ENCODE measurements at regions not wholly inside any gene's neighbourhood (a gene's known extent, or its start where the extent isn't known, plus 50 kb on each side); places are given as distances from the start of the nearest gene placed in this dataset.
A peak's percentile ranks its signal among the peaks of the same experiment; 100 is the strongest.

DNA sequence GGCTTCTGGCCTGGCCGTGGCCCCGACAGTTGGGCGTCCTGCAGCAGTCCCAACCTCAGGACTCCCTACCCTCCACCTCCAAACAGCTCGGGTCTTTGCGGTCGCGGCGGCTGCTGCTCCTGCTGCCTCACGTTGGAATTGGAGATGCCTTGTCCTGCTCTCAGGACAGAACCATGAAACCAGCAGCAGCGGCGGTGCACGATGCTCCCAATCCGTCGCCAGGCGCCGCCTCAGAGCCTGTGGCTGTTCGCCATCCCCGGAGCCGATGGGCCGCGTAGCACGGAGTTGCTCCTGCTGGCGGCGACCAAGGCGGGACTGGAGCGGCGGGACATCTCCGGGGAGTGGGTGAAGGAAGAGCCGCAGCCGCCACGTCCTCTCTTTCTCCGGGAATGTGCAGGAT is 1965.9 kb downstream of the TP53TG3F start:
- Histone ChIP-seq H3K36me3 (no peaks in the 10 kb centered on the region), H3K27ac (no peak overlapping the region), H3K4me3 (no peak overlapping the region), H3K4me1 (no peaks in the 10 kb centered on the region), H3K9me3 (no peaks in the 10 kb centered on the region), H3K27me3 (no peaks in the 10 kb centered on the region)
- intact Hi-C loops (cut with DNase I): no loop called here
- TF ChIP-seq, protein P1, sequence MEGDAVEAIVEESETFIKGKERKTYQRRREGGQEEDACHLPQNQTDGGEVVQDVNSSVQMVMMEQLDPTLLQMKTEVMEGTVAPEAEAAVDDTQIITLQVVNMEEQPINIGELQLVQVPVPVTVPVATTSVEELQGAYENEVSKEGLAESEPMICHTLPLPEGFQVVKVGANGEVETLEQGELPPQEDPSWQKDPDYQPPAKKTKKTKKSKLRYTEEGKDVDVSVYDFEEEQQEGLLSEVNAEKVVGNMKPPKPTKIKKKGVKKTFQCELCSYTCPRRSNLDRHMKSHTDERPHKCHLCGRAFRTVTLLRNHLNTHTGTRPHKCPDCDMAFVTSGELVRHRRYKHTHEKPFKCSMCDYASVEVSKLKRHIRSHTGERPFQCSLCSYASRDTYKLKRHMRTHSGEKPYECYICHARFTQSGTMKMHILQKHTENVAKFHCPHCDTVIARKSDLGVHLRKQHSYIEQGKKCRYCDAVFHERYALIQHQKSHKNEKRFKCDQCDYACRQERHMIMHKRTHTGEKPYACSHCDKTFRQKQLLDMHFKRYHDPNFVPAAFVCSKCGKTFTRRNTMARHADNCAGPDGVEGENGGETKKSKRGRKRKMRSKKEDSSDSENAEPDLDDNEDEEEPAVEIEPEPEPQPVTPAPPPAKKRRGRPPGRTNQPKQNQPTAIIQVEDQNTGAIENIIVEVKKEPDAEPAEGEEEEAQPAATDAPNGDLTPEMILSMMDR (IDR thresholded peaks at IDR 0.05): no peak
- DNase-seq (ENCODE audit: low spot score in 2 of 2): no peak

DNA sequence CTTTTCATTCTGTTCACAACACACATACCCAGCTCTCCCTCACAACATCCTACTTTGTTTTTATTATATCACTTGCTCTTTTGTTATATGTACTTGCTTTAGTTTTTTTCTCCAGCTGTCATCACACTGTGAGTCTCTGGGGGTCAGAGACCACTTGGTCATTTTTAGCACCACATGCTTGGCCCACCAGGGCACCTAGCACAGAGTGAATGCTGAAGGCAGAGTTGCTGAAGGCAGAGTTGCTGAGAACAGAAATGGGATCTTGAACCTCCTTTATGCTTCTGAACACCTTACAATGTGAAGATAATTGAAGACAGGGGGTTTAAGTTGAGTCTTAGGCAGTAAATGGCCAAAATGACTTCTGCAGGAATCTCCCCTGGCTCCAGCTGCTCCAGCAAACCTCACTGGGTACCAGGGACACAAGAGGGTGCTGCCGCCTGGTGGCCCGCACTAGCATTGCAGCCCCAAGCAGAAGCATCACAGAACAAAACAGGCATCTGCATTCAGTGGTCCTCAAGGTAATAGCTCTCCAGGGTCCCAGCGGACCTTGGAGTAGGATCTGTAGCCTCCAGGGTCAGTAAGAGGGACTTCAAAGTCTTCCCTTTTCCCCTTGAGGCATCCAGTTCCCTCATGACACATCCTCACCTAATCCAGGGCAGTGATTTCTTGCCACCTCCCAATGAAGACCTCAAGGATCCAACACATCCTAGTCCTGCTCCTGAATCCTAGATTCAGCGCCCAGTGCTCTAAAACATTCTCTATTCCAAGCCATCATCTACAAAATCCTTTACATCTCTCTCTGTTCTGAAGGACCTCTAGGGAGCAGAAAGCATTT is 1972.6 kb downstream of the TP53TG3F start:
- H3K9me3 ChIP-seq: no peaks in the 10 kb centered on the region
- intact Hi-C loops (cut with DNase I): no loop called here
- no peaks in the 10 kb centered on the region for H3K36me3 ChIP-seq
- no peak for DNase-seq (ENCODE audit: low spot score in 2 of 2)
- no peaks in the 10 kb centered on the region for H3K27me3 ChIP-seq
- TF ChIP-seq, protein P1 (IDR thresholded peaks at IDR 0.05): peak in 2 of 3 experiments; percentile 16 to 32
- H3K4me3 ChIP-seq: no peak overlapping the region
- H3K27ac ChIP-seq: no peak overlapping the region
- no peaks in the 10 kb centered on the region for H3K4me1 ChIP-seq

DNA sequence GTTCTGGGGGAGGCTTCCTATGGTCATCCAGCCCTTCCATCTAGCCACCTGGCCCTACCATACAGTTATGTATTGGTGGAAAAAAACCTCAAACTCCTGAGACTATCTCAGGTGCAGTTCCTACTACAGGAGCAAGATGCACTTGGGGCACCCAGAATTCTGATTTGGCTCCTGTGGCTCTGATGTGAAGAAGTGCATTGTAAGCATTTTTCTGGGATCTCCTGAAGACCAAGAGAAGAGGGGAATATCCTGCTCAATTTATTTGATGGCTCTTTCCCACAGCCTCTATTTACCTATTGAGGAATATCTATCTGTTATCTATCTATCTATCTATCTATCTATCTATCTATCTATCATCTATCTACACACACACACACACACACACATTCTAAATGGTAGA is 1981.5 kb downstream of the TP53TG3F start:
- intact Hi-C loops (cut with DNase I): no loop called here
- no peak for DNase-seq (ENCODE audit: low spot score in 2 of 2)

DNA sequence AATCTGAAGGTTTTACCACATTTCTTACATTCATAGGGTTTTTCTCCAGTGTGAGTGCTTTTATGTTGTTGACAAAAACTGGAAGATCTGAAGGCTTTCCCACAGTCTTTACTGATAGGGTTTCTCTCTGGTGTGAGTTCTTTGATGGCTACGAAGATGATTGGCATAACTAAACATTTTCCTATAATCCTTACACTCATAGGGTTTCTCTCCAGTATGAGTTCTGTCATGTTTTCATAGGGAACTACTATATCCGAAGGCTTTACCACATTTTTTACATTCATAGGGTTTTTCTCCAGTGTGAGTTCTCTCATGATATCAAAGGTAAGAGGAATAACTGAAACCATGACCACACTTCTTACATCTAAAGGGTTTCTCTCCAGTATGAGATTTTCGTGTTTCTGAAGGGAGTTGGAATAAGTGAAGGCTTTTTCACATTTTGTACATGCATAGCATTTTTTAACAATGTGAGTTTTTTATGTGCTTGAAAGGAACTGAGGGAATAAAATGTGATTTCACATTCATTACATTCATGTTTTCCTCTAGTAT is 1987.7 kb downstream of the TP53TG3F start:
- H3K9me3 ChIP-seq: no peaks in the 10 kb centered on the region
- H3K4me1 ChIP-seq: no peaks in the 10 kb centered on the region
- TF ChIP-seq, protein P1 (IDR thresholded peaks at IDR 0.05): no peak
- H3K27me3 ChIP-seq: no peaks in the 10 kb centered on the region
- intact Hi-C loops (cut with DNase I): no loop called here
- H3K27ac ChIP-seq: no peak overlapping the region
- no peak for DNase-seq (ENCODE audit: low spot score in 2 of 2)
- H3K36me3 ChIP-seq: no peaks in the 10 kb centered on the region
- no peak overlapping the region for H3K4me3 ChIP-seq

More for the DNA sequence above, 1981.5 kb downstream of the TP53TG3F start:
- no peaks in the 10 kb centered on the region for H3K36me3 ChIP-seq
- H3K4me3 ChIP-seq: no peak overlapping the region
- TF ChIP-seq, protein P1 (IDR thresholded peaks at IDR 0.05): no peak
- H3K4me1 ChIP-seq: no peaks in the 10 kb centered on the region
- H3K9me3 ChIP-seq: no peaks in the 10 kb centered on the region
- no peaks in the 10 kb centered on the region for H3K27me3 ChIP-seq
- H3K27ac ChIP-seq: no peak overlapping the region

DNA sequence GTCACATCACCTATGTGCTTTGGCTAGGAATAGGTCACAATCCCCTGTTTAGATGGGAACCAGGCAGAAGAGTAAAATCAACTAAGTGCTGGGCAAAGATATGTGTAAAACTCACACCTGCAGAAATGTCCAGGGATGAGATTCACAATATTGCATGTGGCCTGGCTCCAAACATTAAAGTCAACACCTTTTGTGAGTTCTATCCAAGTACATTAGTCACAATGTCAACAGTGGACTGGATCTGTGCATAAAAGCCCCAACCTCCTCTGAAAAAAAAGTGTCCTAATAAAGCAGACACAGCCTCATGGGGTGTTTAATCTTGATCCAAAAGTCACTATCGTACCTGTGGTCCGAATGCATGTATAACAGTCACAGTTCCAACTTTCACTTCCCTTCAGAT is 1990.3 kb downstream of the TP53TG3F start:
- no peaks in the 10 kb centered on the region for H3K9me3 ChIP-seq
- no peaks in the 10 kb centered on the region for H3K4me1 ChIP-seq
- H3K4me3 ChIP-seq: no peak overlapping the region
- TF ChIP-seq, protein P1 (IDR thresholded peaks at IDR 0.05): no peak
- H3K36me3 ChIP-seq: no peaks in the 10 kb centered on the region
- intact Hi-C loops (cut with DNase I): no loop called here
- no peaks in the 10 kb centered on the region for H3K27me3 ChIP-seq
- DNase-seq (ENCODE audit: low spot score in 2 of 2): no peak
- no peak overlapping the region for H3K27ac ChIP-seq
